IMR-90 (cell line): ENCODE measurements at regions not wholly inside any gene's neighbourhood (a gene's known extent, or its start where the extent isn't known, plus 50 kb on each side); places are given as distances from the start of the nearest gene placed in this dataset.

Experiments used
- ATAC-seq: fragments of 200-7000 bp; cut with Tn5 transposase; 2 replicates; pipeline ENCODE4 v1.9.1; 2020; ENCODE audit warnings: low read depth, mild to moderate bottlenecking, moderate library complexity
- BruUV-seq: library from RNA; stranded (reverse); fragments of 400-500 nt; replicated peaks from 2 replicates; lab custom pipeline; 2021; lab: Mats Ljungman, UMichigan
- CTCF ChIA-PET: fragments of 300-600 bp; formaldehyde crosslinking; extraction: SDS; loops from one replicate; lab custom pipeline; 2021; ENCODE audit warnings: antibody characterized with exemption; lab: Yijun Ruan, JAX
- POLR2A ChIA-PET: fragments of 300-600 bp; sonication (Branson Sonifier 250); formaldehyde crosslinking; loops from one replicate; lab custom pipeline; 2022; ENCODE audit warnings: antibody characterized with exemption; ENCODE audit not compliant: unreplicated experiment; lab: Charles Lee
- DNase-seq: peaks from one replicate; pipeline ENCODE4 v3.0.0; 2013
- H2AFZ ChIP-seq: replicated peaks from 2 replicates; pipeline ENCODE3; 2013; ENCODE audit warnings: low read length, mild to moderate bottlenecking; ENCODE audit not compliant: poor library complexity
- H2AK5ac ChIP-seq: 2 replicates; pipeline ENCODE4 v1.6.1; 2013; ENCODE audit warnings: low read depth, low read length, inconsistent platforms
- H2AK9ac ChIP-seq: replicated peaks from 2 replicates; pipeline ENCODE3; 2013; ENCODE audit warnings: mild to moderate bottlenecking, low read depth, low read length, moderate library complexity; ENCODE audit not compliant: poor library complexity
- H2BK120ac ChIP-seq: 2 replicates; pipeline ENCODE4 v1.6.1; 2013; ENCODE audit warnings: low read depth, low read length, inconsistent platforms
- H2BK15ac ChIP-seq: 3 replicates; pipeline ENCODE4 v1.6.1; 2013; ENCODE audit warnings: low read depth, low read length, inconsistent platforms
- H2BK20ac ChIP-seq: 2 replicates; pipeline ENCODE4 v1.6.1; 2013; ENCODE audit warnings: low read depth, mild to moderate bottlenecking, inconsistent platforms, low read length, moderate library complexity
- H2BK5ac ChIP-seq: 2 replicates; pipeline ENCODE4 v1.6.1; 2013; ENCODE audit warnings: mild to moderate bottlenecking, low read depth, low read length, inconsistent platforms; ENCODE audit not compliant: poor library complexity, severe bottlenecking
- H3K14ac ChIP-seq: replicated peaks from 2 replicates; pipeline ENCODE4 v1.6.1; 2013; ENCODE audit warnings: low read depth, low read length, inconsistent platforms
- H3K18ac ChIP-seq: 2 replicates; pipeline ENCODE4 v1.6.1; 2013; ENCODE audit warnings: low read depth, low read length, control low read depth
- H3K23ac ChIP-seq: 2 replicates; pipeline ENCODE4 v1.6.1; 2013; ENCODE audit warnings: low read depth, low read length, inconsistent platforms
- H3K27ac ChIP-seq: 2 replicates; pipeline ENCODE4 v1.5.1; 2013; ENCODE audit warnings: mild to moderate bottlenecking, control low read depth, low read length; ENCODE audit not compliant: insufficient read depth
- H3K27me3 ChIP-seq: 2 replicates; pipeline ENCODE4 v1.6.1; 2013; ENCODE audit warnings: low read length; ENCODE audit not compliant: control insufficient read depth, insufficient read depth
- H3K36me3 ChIP-seq: 2 replicates; pipeline ENCODE4 v1.6.1; 2013; ENCODE audit warnings: low read length, mixed read lengths; ENCODE audit not compliant: control insufficient read depth, insufficient read depth
- H3K4ac ChIP-seq: 2 replicates; pipeline ENCODE4 v1.6.1; 2013; ENCODE audit warnings: low read depth, low read length, inconsistent platforms
- H3K4me1 ChIP-seq: 2 replicates; pipeline ENCODE4 v1.6.1; 2013; ENCODE audit warnings: low read length, mixed read lengths; ENCODE audit not compliant: control insufficient read depth, insufficient read depth
- H3K4me2 ChIP-seq: 2 replicates; pipeline ENCODE4 v1.6.1; 2013; ENCODE audit warnings: low read depth, mild to moderate bottlenecking, control low read depth, low read length, moderate library complexity
- H3K4me3 ChIP-seq: 2 replicates; pipeline ENCODE4 v1.5.1; 2013; ENCODE audit warnings: low read depth, mild to moderate bottlenecking, control low read depth, low read length, moderate library complexity; ENCODE audit not compliant: insufficient read depth
- H3K56ac ChIP-seq: 2 replicates; pipeline ENCODE4 v1.6.1; 2013; ENCODE audit warnings: low read length, inconsistent platforms; ENCODE audit not compliant: insufficient read depth; ENCODE audit errors: extremely low read depth
- H3K79me1 ChIP-seq, 2 experiments: 2 replicates each; pipeline ENCODE4 v1.6.1; 2013; ENCODE audit warnings: low read length in 2 of 2, inconsistent platforms in 1 of 2, low read depth in 1 of 2
- H3K9ac ChIP-seq: 2 replicates; pipeline ENCODE4 v1.6.1; 2013; ENCODE audit warnings: low read depth, low read length, control low read depth
- H3K9me1 ChIP-seq: 2 replicates; pipeline ENCODE4 v1.6.1; 2013; ENCODE audit warnings: low read length, inconsistent platforms; ENCODE audit not compliant: insufficient read depth
- H3K9me3 ChIP-seq: 2 replicates; pipeline ENCODE4 v1.6.1; 2013; ENCODE audit warnings: low read length; ENCODE audit not compliant: control insufficient read depth, insufficient read depth
- H4K20me1 ChIP-seq: 2 replicates; pipeline ENCODE4 v1.6.1; 2013; ENCODE audit warnings: low read length, inconsistent platforms; ENCODE audit not compliant: insufficient read depth
- H4K5ac ChIP-seq: 2 replicates; pipeline ENCODE4 v1.6.1; 2013; ENCODE audit warnings: mild to moderate bottlenecking, low read depth, low read length, control low read depth
- H4K8ac ChIP-seq, 2 experiments: 2 replicates each; pipeline ENCODE4 v1.6.1; 2013; ENCODE audit warnings: low read depth in 2 of 2, low read length in 2 of 2, control low read depth in 1 of 2, inconsistent platforms in 1 of 2
- H4K91ac ChIP-seq: 2 replicates; pipeline ENCODE4 v1.6.1; 2013; ENCODE audit warnings: low read depth, low read length, inconsistent platforms; ENCODE audit not compliant: insufficient read depth
- BHLHE40 ChIP-seq: fragments of 150-350 bp; IDR thresholded peaks from 2 replicates; pipeline ENCODE4 v1.6.1; 2016; ENCODE audit warnings: mild to moderate bottlenecking, low read depth, low read length
- CEBPB ChIP-seq: IDR thresholded peaks from 2 replicates; pipeline ENCODE4 v1.6.1; 2012; ENCODE audit warnings: low read depth, low read length, improper control_type of control experiment
- CHD1 ChIP-seq: IDR thresholded peaks from 2 replicates; pipeline ENCODE4 v1.6.1; 2012; ENCODE audit warnings: low read depth, low read length, improper control_type of control experiment
- ELK1 ChIP-seq: fragments of 150-350 bp; IDR thresholded peaks from 2 replicates; pipeline ENCODE4 v1.6.1; 2016; ENCODE audit warnings: low read depth, mild to moderate bottlenecking, low read length, moderate library complexity, borderline replicate concordance
- FOS ChIP-seq: fragments of 150-350 bp; IDR thresholded peaks from 2 replicates; pipeline ENCODE4 v1.6.1; 2016; ENCODE audit warnings: low read depth, low read length
- MAFK ChIP-seq: IDR thresholded peaks from 2 replicates; pipeline ENCODE4 v1.6.1; 2012; ENCODE audit warnings: low read depth, low read length, improper control_type of control experiment
- RAD21 ChIP-seq: IDR thresholded peaks from 2 replicates; pipeline ENCODE4 v1.6.1; 2012; ENCODE audit warnings: low read length, improper control_type of control experiment
- RFX5 ChIP-seq: IDR thresholded peaks from 2 replicates; pipeline ENCODE4 v1.8.0; 2012; ENCODE audit warnings: low read depth, mild to moderate bottlenecking, low read length, moderate library complexity
- SMC3 ChIP-seq: fragments of 150-350 bp; IDR thresholded peaks from 2 replicates; pipeline ENCODE4 v1.6.1; 2016; ENCODE audit warnings: low read depth, mild to moderate bottlenecking, antibody characterized with exemption, low read length, moderate library complexity
- USF2 ChIP-seq: fragments of 150-350 bp; IDR thresholded peaks from 2 replicates; pipeline ENCODE4 v1.6.1; 2017; ENCODE audit warnings: mild to moderate bottlenecking, antibody characterized with exemption, low read length, low read depth
- WGBS, 2 experiments: methylation state at CpG; one replicate each; pipeline versions ENCODE4 v1.1.5 to v1.1.7; 2013; ENCODE audit warnings: missing lambda C conversion rate in 2 of 2; ENCODE audit not compliant: insufficient read length in 1 of 2; ENCODE audit errors: extremely low coverage in 2 of 2; 5-methylcytosine and 5-hydroxymethylcytosine counted together
- dilution Hi-C: fragments of 300-500 bp; cut with HindIII; formaldehyde crosslinking; loops from one replicate; pipeline ENCODE4 v1.14.3; 2018; ENCODE audit warnings: low sequenced_read_pairs; ENCODE audit not compliant: unreplicated experiment
- in situ Hi-C: fragments of 300-500 bp; cut with MboI; formaldehyde crosslinking; loops from 3 replicates; pipeline ENCODE4 v1.14.3; 2019; ENCODE audit warnings: low sequenced_read_pairs, inconsistent platforms, mixed read lengths
- intact Hi-C: fragments of 100-400 bp; cut with micrococcal nuclease; formaldehyde crosslinking; loops from 2 replicates; pipeline ENCODE4 v1.10.0; 2022

DNA sequence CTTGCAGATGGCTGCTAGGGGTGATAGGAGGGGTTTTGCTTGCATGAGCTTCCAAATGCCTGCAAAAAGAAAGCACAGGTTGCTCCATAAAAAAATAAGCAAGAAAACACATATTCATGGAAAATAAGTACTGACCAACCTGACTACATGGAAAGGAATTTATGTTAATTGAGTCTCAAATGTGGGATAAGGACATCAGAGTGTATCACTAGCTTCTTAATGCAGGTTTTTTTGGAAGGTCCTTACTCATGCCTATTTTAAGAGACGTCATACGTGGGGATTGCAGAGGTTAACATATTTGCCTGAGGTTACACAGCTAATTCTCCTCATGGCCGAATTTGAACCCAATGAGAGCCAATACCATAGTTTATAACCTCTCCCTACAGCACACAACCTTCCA, 116.2 kb downstream of the ASCL1 start:
- H2BK15ac ChIP-seq: no peak overlapping the region
- H4K91ac ChIP-seq: no peak overlapping the region
- no peak overlapping the region for H3K14ac ChIP-seq
- no peak overlapping the region for H4K5ac ChIP-seq
- intact Hi-C loops: no loop called here
- H3K4me2 ChIP-seq: no peak overlapping the region
- H2BK5ac ChIP-seq: no peak overlapping the region
- H3K4me1 ChIP-seq: no peaks in the 10 kb centered on the region
- no peaks in the 10 kb centered on the region for H4K20me1 ChIP-seq
- in situ Hi-C loops: no loop called here
- WGBS, 2 experiments: no CpG with 5 or more reads among the region's 3 CpGs
- ChIA-PET CTCF (no interaction called here), POLR2A (no interaction called here)
- no peak overlapping the region for H3K23ac ChIP-seq
- H3K79me1 ChIP-seq: no peaks in the 10 kb centered on the region
- no peak overlapping the region for H3K4ac ChIP-seq
- H3K4me3 ChIP-seq: no peak overlapping the region
- no TSS peak for BruUV-seq
- H3K9me1 ChIP-seq: no peaks in the 10 kb centered on the region
- no peaks in the 10 kb centered on the region for H3K36me3 ChIP-seq
- H3K27ac ChIP-seq: no peak overlapping the region
- dilution Hi-C loops: no loop called here
- DNase-seq (no peak), ATAC-seq (no peak)
- H4K8ac ChIP-seq: no peak overlapping the region
- H2AK9ac ChIP-seq: no peak overlapping the region
- H3K27me3 ChIP-seq: no peaks in the 10 kb centered on the region
- H3K9me3 ChIP-seq: peaks cover 2% of the 10 kb centered on the region; the same call in 1 of the 2 replicates
- H2BK20ac ChIP-seq: no peak overlapping the region
- H2AK5ac ChIP-seq: no peak overlapping the region
- H2BK120ac ChIP-seq: no peak overlapping the region
- no peak overlapping the region for H3K18ac ChIP-seq
- TF ChIP-seq CEBPB: no peak
- no peak for TF ChIP-seq SMC3
- TF ChIP-seq FOS: no peak
- no peak for TF ChIP-seq CHD1
- TF ChIP-seq ELK1: no peak
- TF ChIP-seq MAFK: no peak
- TF ChIP-seq RAD21: no peak
- TF ChIP-seq BHLHE40: no peak
- no peak for TF ChIP-seq RFX5
- no peak for TF ChIP-seq USF2
- no peak overlapping the region for H2AFZ ChIP-seq
- H3K9ac ChIP-seq: no peak overlapping the region
- no peak overlapping the region for H3K56ac ChIP-seq
